ENCODE measurements at regions not wholly inside any gene's neighbourhood (a gene's known extent, or its start where the extent isn't known, plus 50 kb on each side); places are given as distances from the start of the nearest gene placed in this dataset.

DNA sequence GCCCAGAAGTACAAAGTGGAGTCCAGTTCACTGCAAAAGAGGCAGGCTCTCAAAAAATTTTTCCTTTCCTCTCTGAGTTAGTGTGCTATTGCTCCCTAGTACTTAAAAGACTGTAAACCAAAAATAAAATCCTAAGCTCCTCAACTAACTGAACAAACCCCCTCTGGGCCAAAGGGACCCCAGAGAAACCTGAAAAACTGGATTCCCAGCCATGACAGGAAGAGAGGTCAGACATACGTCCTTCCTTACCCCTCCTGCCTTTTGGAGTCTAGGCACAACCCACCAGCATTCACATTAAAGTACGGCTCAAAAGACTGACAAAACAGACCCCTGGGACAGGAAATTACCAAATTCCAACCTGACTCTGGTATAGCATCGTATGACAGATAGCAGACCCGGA, 957.9 kb upstream of the PRKX start:
- H2BK5ac ChIP-seq (ENCODE audit: low read depth, low read length, poor library complexity, severe bottlenecking) = no peak overlapping the region
- H3K4me3 ChIP-seq (ENCODE audit: insufficient read depth, low read depth, low read length) = no peak overlapping the region
- no peak overlapping the region for H4K5ac ChIP-seq (ENCODE audit: low read depth, low read length)
- H4K91ac ChIP-seq (ENCODE audit: insufficient read depth, low read depth, low read length) = no peak overlapping the region
- WGBS, 2 experiments (ENCODE audit: extremely low coverage in 2 of 2, insufficient read length in 1 of 2) = 20% methylated on average over 1 of the region's 4 CpGs; no CpG with 5 or more reads in 1 of the 2 experiments
- no peak overlapping the region for H3K27ac ChIP-seq (ENCODE audit: insufficient read depth, low read length)
- dilution Hi-C loops (cut with HindIII; ENCODE audit: low sequenced_read_pairs, unreplicated experiment) = no loop called here
- no TSS peak for BruUV-seq (replicated peaks)
- no peaks in the 10 kb centered on the region for H3K36me3 ChIP-seq (ENCODE audit: control insufficient read depth, insufficient read depth, low read length)
- no peak for ATAC-seq (ENCODE audit: low read depth)
- H3K18ac ChIP-seq (ENCODE audit: low read depth, low read length) = no peak overlapping the region
- no peaks in the 10 kb centered on the region for H3K79me1 ChIP-seq (ENCODE audit: low read depth in 1 of 2, low read length in 2 of 2)
- no peak overlapping the region for H3K14ac ChIP-seq (replicated peaks; ENCODE audit: low read depth, low read length)
- H3K4ac ChIP-seq (ENCODE audit: low read depth, low read length) = no peak overlapping the region
- intact Hi-C loops (cut with micrococcal nuclease) = loop anchor here (10.0 kb wide), 1 partner anchor 517 kb away; no protein-coding TSS in a partner anchor
- no peak overlapping the region for H3K56ac ChIP-seq (ENCODE audit: extremely low read depth, insufficient read depth, low read length)
- H2AK5ac ChIP-seq (ENCODE audit: low read depth, low read length) = no peak overlapping the region
- H2BK15ac ChIP-seq (ENCODE audit: low read depth, low read length) = no peak overlapping the region
- no peak overlapping the region for H2AK9ac ChIP-seq (replicated peaks; ENCODE audit: low read depth, low read length, poor library complexity)
- H2AFZ ChIP-seq (replicated peaks; ENCODE audit: low read length, poor library complexity) = no peak overlapping the region
- no peak overlapping the region for H3K23ac ChIP-seq (ENCODE audit: low read depth, low read length)
- H4K20me1 ChIP-seq (ENCODE audit: insufficient read depth, low read length) = no peaks in the 10 kb centered on the region
- no peak for TF ChIP-seq MAFK (IDR thresholded peaks at IDR 0.05; ENCODE audit: low read depth, low read length)
- no peaks in the 10 kb centered on the region for H3K9me1 ChIP-seq (ENCODE audit: insufficient read depth, low read length)
- H3K4me2 ChIP-seq (ENCODE audit: low read depth, low read length) = no peak overlapping the region
- H3K9me3 ChIP-seq (ENCODE audit: control insufficient read depth, insufficient read depth, low read length) = 0 out of 2 replicates have a peak, but pooled peaks cover 5% of the 10 kb centered on the region
- CTCF ChIA-PET = no interaction called here
- H2BK20ac ChIP-seq (ENCODE audit: low read depth, low read length) = no peak overlapping the region
- no peaks in the 10 kb centered on the region for H3K4me1 ChIP-seq (ENCODE audit: control insufficient read depth, insufficient read depth, low read length)
- H3K27me3 ChIP-seq (ENCODE audit: control insufficient read depth, insufficient read depth, low read length) = no peaks in the 10 kb centered on the region
- POLR2A ChIA-PET (ENCODE audit: unreplicated experiment) = no interaction called here
- no peak for DNase-seq
- no peak overlapping the region for H4K8ac ChIP-seq (ENCODE audit: low read depth in 2 of 2, low read length in 2 of 2)
- in situ Hi-C loops (cut with MboI; ENCODE audit: low sequenced_read_pairs) = no loop called here
- no peak overlapping the region for H2BK120ac ChIP-seq (ENCODE audit: low read depth, low read length)
- no peak overlapping the region for H3K9ac ChIP-seq (ENCODE audit: low read depth, low read length)

Measured in IMR-90 (cell line).